ENCODE measurements at regions not wholly inside any gene's neighbourhood (a gene's known extent, or its start where the extent isn't known, plus 50 kb on each side); places are given as distances from the start of the nearest gene placed in this dataset.

DNA sequence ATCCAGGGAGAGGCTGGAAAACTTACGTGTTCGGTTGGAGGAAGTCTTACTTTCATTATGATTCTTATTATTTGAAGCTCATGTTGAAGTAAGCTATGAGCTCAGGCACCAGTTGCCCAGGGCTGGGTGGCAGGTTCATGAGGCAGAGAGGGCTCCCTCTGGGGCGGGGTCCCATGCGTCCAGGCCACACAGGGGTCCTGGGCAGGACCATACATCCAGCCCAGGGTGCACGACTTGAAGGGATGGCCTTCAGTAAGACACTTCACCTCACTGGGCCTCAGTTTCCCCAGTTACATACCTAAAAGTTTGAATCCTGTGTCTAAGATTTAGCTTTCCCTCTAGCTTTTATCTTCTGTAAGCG lies 107.3 kb upstream of the B3GAT1 start:
- TF ChIP-seq, protein P1, sequence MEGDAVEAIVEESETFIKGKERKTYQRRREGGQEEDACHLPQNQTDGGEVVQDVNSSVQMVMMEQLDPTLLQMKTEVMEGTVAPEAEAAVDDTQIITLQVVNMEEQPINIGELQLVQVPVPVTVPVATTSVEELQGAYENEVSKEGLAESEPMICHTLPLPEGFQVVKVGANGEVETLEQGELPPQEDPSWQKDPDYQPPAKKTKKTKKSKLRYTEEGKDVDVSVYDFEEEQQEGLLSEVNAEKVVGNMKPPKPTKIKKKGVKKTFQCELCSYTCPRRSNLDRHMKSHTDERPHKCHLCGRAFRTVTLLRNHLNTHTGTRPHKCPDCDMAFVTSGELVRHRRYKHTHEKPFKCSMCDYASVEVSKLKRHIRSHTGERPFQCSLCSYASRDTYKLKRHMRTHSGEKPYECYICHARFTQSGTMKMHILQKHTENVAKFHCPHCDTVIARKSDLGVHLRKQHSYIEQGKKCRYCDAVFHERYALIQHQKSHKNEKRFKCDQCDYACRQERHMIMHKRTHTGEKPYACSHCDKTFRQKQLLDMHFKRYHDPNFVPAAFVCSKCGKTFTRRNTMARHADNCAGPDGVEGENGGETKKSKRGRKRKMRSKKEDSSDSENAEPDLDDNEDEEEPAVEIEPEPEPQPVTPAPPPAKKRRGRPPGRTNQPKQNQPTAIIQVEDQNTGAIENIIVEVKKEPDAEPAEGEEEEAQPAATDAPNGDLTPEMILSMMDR (IDR thresholded peaks at IDR 0.05): no peak
- no peak overlapping the region for H3K27ac ChIP-seq
- H3K27me3 ChIP-seq: peaks cover 0 to 31% of the 10 kb centered on the region in 2 donors
- no peak overlapping the region for H3K4me3 ChIP-seq
- ATAC-seq (no peak), DNase-seq (peak in 2 of 4 donors; percentile 10 to 60)
- no peaks in the 10 kb centered on the region for H3K4me1 ChIP-seq
- no peaks in the 10 kb centered on the region for H3K9me3 ChIP-seq
- no peaks in the 10 kb centered on the region for H3K36me3 ChIP-seq
- intact Hi-C loops (cut with DNase I): no loop called here

DNA sequence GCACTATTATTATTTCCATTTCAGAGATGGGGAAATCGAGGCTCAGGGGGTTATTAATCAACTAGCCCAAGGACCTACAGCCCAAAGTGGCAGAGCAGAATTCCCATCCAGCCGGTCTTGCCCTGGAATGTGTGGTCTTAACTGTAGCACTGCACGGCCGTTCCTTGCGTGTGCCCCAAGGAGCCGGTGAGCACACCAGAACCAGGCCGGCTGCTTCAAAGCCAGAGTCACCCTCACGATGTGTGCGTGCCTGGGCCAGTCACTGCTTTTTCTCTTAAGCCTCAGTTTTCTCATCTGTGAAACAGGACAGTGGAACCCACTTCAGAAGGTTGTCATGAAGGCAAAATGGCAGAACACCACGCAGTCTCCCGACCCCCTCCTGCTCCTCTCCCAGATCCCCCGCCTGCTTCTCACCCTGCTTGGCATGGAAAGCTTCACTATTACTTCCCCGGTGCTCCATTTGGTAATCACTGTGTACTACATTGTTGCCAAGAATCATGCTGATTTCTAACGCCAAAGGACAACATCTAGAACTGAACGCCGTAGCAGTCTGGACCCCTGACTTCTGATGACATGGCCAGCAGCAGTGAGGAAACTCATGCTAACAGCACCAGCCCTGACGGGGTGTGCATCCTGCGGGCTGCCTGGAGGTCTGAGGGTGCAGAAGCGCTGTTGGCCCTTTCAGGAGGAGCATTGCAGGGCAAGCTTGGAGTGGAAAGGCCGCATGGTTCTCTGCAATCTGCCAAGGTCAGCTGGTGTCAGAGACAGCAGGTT lies 106.8 kb upstream of the B3GAT1 start:
- Histone ChIP-seq H3K4me3 (no peak overlapping the region), H3K36me3 (no peaks in the 10 kb centered on the region), H3K4me1 (no peaks in the 10 kb centered on the region), H3K9me3 (no peaks in the 10 kb centered on the region), H3K27me3 (peaks cover 0 to 36% of the 10 kb centered on the region in 2 donors), H3K27ac (no peak overlapping the region)
- ATAC-seq: no peak
- intact Hi-C loops (cut with DNase I): no loop called here
- peak in 2 of 4 donors; percentile 19 to 50 for DNase-seq
- TF ChIP-seq, protein P1 (IDR thresholded peaks at IDR 0.05): no peak

DNA sequence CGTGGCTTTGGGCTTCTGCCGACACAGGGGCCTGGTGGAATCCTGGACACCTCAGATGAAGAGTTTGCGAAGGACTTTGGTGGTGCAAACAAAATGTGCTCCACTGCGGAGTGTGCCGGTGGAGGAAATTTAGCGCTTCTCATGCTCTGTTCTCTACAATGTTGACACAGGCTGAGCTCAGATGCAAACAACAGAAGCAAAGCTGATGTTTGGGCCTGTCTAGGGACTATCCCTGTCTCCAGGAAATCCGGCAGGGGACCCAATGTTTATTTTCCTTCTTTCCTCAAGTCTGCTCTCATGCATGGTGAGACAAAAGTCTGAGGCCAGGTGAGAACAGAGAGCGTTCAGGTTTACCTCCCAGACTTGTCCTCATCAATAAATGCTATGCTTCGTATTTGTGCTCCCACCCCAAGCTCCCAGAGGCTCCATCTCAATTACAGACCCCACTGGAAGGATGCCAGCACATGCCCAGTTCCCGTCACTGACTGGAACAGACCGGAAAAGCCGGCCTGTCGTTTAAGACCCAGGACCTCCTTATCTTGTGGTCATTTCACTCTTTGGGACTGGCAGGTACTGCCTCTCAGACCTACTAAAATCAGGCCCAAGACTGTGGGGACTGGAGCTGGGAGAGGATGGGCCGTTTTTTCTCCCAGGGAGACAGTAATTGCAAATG lies 105.7 kb upstream of the B3GAT1 start:
- no peak for ATAC-seq
- peak in 2 of 4 donors; percentile 8 to 10 for DNase-seq
- H3K27ac ChIP-seq: no peak overlapping the region
- TF ChIP-seq, protein P1 (IDR thresholded peaks at IDR 0.05): no peak
- H3K27me3 ChIP-seq: peaks cover 0 to 45% of the 10 kb centered on the region in 2 donors
- intact Hi-C loops (cut with DNase I): no loop called here
- no peaks in the 10 kb centered on the region for H3K4me1 ChIP-seq
- no peaks in the 10 kb centered on the region for H3K9me3 ChIP-seq
- H3K36me3 ChIP-seq: no peaks in the 10 kb centered on the region
- H3K4me3 ChIP-seq: no peak overlapping the region

DNA sequence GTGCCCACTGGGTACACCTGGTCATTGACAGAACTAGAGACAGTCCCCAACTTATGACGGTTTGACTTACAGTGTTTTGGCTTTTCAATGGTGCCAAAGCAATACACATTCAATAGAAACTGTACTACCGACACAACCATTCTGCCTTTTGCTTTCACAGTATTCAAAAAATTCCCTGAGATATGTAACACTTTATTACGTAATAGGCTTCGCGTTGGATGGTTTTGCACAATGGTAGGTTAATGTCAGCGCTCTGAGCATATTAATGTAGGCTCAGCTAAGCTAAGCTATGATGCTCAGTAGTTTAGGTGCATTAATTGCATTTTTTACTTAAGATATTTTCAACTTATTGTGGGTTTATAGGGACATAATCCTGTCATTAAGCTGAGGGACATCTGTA lies 105.1 kb upstream of the B3GAT1 start:
- DNase-seq: no peak
- ATAC-seq: no peak

DNA sequence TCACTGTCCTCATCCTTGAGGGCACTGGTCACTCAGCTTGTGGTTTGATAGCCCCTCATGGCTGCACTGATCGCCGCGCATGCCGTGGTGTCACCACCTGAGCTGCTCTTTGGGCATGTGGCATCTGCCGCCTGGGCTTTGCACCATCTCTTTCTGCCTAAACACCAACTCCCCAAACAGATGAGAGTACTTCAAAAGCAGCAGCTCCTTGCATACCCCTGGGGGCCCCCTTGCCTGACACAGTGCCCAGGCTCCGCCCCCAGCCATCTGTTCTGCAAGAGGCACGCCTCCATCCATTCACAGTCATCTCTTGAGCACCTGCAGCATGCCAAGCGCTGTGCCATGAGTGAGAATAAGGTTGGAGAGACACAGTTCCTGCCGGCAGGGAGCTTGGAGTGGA lies 104.5 kb upstream of the B3GAT1 start:
- H3K4me3 ChIP-seq: no peak overlapping the region
- peak in 2 of 4 donors; percentile 19 to 41 for DNase-seq
- intact Hi-C loops (cut with DNase I): no loop called here
- H3K9me3 ChIP-seq: no peaks in the 10 kb centered on the region
- H3K36me3 ChIP-seq: no peaks in the 10 kb centered on the region
- no peak overlapping the region for H3K27ac ChIP-seq
- H3K4me1 ChIP-seq: no peaks in the 10 kb centered on the region
- no peak for ATAC-seq
- H3K27me3 ChIP-seq: peaks cover 0 to 49% of the 10 kb centered on the region in 2 donors
- TF ChIP-seq, protein P1 (IDR thresholded peaks at IDR 0.05): no peak

More for the DNA sequence above, 105.1 kb upstream of the B3GAT1 start:
- Histone ChIP-seq H3K27ac (no peak overlapping the region), H3K9me3 (no peaks in the 10 kb centered on the region), H3K4me3 (no peak overlapping the region), H3K4me1 (no peaks in the 10 kb centered on the region), H3K27me3 (peaks cover 0 to 46% of the 10 kb centered on the region in 2 donors), H3K36me3 (no peaks in the 10 kb centered on the region)
- TF ChIP-seq, protein P1 (IDR thresholded peaks at IDR 0.05): no peak
- intact Hi-C loops (cut with DNase I): no loop called here

Data from left lung (tissue), 4 donors.